NCI-H2196 treated with DMSO at 0.1 percent for 48 hours (cell line): ENCODE measurements at regions not wholly inside any gene's neighbourhood (a gene's known extent, or its start where the extent isn't known, plus 50 kb on each side); places are given as distances from the start of the nearest gene placed in this dataset.

Experiments used
- DNase-seq: peaks from one replicate; lab custom pipeline; 2025; ENCODE audit not compliant: unreplicated experiment; lab: John Stamatoyannopoulos, UW

DNA sequence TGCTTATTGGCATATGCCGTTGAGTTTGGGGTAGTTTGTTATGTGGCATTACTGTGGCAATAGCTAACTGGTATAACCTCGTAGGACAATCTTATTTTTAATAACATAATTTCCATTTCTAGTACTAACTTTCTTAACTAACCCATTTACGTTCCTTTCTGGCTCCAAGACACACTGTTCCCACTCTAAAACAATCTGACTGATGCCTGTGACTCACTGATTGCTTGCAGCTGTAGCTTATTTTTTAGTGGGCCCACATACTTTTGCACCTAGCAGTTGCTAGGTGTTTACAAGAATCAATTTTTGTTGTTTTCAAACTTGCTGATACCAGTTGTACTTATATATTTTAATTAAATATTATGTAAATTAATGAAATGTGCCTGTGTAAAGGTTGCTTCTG lies 52.2 kb downstream of the FAT3 start:
- no peak for DNase-seq

DNA sequence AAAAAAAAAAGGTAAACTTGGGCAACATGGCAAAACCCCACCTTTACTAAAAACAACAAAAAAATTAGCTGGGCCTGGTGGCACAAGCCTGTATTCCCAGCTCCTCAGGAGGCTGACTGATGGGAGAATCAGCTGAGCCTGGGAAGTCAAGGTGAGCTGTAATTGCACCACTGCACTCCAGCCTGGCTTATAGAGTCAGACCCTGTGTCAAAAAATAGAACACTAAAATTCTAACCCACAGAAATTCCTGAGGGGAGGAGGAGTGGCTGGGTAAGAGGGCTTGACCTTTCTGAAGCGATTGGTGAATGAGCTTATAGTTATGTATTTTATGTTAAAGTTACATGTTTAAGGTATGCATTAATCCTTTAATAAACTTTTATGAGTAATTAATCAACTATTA lies 53.3 kb downstream of the FAT3 start:
- DNase-seq: no peak

DNA sequence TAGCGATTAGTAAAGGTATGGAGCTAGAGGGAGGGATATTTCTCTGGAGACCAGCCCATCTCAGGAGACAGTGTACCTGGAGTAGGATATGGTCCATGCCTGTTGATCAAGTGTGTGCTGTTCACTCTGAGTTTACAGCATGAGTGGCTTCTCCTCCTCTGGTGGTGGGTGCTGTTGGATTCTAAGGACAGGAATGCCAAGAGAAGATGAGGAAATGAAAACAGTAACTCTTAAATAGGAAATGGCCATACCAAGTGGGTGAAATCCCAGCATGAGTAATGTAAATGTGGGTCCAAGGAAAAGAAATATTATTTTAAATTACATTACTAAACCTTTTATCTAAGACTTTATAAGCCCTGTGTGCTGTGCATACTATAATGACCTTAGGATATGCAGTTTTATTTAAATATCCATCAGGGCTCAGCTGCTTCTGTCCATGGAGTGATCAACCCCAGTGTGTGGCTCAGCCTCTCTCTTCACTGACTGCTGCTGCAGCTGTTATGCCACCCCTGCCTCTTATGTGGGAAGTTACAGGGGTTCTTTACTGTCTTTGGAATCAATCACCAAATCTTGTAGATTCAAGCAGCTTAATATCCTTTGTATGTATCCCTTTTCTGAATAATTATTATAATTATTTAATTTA lies 54.3 kb downstream of the FAT3 start:
- no peak for DNase-seq

DNA sequence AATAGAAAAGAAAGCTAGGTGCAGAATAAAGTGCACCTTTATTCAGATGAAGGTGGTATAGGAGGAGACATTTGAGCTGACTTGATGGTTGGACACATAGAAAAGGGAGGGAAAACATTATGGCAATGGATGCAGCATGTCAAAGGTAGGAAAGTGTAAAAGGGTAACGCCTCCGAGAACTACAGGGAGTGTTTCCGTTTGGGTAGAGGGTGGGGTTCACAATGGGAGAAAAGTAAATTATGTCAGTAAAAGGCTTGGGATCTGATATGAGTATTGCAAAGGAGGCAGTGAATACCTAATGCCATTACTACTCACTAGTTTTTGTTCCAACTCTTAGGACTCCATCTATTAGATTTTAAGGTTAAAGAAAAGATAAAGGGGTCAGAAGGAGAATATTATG lies 59.5 kb downstream of the FAT3 start:
- DNase-seq: no peak

DNA sequence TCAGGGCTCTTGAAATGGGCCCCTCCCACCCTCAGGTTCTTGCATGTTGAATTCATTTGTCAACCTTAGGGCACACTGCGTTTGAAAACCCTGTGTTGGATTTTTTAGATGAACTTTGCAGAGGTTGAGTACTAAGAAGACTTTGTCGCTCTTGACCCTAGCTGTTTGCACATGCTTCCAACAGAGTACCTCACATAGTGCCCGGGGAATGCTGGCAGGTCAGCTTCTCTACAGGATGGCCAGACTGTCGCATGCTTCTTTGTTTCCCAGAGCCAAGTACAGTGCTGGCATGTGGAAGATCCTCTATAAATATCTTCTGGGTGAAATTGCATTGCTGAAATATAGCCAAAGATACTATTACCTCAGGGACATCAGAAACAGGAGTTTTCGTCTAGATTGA lies 59.9 kb downstream of the FAT3 start:
- no peak for DNase-seq

DNA sequence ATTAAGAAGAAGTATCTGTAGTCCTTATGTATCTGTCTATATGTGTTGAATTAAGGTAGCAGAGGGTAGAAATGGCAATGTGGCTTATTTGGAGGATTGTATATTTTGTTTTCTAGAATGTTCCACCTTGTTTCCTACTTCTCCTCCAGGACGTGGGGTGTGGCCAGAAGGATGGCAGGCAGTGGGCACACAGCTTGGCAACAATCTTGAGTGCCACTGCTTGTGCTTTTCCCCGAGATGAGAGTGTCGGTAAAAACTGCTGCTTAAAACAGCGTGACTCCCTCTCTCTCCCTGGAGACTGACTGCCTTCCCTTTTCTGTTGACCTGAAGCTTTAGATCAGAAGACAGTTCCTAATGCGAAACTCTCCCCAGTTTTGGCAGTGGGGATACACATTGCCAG lies 61.2 kb downstream of the FAT3 start:
- DNase-seq: no peak

DNA sequence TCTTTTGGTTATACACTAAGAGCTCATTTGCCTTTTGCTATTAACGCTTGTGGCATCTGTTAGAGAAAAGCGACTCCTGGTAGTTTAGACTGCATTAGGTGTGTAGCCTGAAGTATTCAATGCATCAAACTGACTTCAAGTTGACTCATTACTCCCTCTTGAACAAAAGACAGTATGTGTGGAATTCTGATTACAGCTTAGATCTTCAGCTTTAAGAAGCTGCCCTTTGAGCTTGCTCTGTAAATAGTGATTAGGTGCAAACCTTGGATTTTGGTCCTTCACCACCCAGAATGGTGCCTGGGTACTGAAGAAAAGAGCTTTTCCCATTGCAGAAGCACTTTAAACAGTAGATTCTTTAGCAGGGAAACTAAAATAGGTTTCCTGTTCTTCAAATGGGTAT lies 62.1 kb downstream of the FAT3 start:
- no peak for DNase-seq

DNA sequence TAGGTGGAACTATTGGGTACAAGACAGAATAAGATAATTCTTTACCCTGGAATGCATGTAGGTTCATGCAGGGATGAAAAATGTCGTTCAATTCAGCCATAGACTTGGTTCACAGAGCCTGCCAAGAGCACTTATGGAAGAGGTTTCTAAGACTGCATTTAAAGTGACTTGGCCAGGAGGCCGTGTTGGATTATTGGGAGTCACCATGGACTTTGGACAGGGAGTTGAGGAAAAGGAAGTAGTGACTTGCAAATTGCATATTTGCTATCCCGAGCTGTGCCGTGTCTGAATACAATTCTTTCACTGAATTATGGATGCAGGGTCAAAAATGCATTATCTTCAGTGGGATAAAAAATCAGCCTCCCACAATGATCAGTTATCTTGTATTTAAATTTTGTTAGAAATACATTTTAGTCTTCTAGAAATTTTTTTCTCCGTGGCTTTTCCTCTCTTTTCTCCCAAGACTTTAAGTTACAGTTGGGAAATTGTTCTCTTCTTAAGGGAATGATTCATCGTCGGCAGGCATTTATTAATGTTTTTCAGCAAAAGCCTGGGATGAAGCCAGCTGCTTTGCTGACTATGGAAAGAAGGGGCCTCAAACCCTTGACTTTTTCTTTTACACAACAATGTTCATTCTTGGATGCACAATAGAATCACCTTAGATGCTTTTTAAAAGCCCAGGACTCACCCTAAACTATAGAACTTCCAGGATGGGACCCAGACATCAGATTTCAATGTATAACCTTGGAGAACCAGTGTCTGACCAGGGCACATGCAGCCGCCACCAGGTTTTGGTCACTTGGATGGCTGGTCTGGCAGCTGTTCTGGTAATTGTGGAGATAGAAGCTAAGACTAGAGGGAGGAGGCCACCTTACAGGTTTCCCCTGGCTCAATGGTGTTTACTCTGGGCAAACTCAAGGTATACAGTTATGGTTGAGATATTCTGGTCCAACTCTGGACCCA lies 70.8 kb downstream of the FAT3 start:
- no peak for DNase-seq

DNA sequence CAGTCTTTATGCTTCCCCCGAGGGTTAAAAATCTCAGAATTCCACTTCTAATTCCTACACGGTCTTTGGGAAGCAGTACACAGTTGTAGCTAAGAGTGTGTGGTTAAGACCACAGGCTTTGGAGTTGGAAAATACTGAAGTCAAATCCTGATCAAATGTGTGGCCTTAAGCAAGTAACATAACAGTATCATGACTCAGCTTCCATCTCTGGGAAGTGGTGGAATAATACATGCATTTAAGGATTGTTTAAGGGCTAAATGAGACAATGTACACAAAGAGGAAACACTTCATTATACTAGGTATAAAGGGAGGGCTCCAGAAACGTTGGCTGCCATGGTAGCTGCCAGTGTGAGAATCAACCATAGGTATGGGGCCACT lies 71.5 kb downstream of the FAT3 start:
- DNase-seq: no peak

DNA sequence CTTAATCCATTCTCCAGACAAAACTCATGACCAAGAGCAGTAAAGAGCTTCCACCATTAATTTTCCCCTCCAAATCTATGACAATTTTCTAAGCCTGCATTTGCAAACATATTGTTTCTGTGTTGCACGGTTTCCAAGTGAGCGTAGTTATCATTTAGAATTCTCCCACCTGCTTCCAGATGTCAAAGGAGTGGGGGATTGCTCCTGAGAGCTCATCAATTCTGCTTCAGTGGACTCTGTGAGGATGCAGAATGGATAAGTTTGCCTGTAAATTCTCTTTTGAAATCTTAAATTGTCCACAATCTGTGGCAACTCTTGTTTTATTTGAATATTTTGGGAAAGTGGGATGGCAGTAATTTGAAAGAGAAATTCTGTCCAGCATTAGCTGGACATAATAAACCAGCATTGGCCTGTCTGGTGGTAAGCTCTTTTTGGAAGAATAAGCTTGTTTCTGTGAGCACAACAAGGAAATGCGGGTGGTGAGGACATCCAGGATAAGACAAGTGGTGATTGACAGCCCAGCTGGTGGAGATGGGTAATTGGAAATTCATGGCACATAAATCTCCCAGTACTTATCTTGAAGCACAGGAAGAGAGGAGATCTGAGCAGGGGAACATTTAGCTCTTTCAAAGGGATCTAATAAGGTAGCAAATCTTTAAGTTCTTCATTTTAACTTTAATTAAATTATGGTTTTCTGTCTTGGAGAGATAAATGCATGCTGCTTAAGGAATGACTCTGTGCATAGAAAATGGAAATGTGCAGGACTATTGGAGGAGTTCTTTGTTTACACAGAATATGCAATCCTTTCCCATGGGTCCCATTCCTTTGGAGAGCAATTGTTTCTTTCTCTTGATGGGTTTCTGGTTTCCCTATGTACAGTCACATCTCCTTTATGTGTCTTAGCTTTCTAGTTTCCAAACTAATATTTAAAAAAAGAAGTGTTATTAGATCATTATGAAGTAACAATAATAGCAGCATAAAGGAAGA lies 73.2 kb downstream of the FAT3 start:
- DNase-seq: no peak

DNA sequence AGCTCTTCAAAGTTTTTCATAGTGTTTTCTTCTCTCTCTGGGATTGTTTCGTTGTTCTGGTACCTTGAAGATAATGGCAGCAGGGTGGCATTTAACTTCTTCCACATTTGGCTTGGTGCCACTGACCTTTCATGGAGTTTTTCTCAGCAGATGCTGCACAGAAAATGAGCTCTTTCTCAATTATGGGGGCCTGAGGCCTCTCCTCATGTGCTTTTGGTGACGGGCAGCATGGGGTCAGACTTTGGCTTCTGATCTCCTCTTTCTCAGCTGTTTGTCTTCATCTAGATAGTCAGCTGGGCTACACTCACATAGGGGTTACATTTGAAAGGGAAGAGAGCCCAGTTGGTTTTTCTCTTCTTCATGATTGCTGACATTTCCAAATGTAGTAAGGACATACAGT lies 76.3 kb downstream of the FAT3 start:
- DNase-seq: no peak

DNA sequence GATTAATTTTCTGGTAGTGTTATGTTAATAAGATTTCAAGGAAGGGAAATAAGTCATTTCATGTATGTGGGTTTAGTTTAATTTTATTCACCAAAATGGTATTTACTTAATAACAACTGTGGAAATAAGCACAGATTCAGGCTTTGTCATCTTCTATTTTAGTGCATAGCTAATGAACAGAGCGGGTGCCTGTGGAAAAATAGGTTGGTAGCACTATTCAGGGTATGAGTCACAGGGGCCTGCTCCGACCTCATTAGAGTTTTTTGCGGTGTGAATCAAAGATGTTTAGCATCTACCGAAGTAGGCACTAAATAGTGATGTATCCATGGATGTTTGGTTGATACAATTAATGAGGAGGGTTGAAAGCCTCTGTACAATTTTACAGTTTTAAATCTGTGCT lies 78.2 kb downstream of the FAT3 start:
- no peak for DNase-seq

DNA sequence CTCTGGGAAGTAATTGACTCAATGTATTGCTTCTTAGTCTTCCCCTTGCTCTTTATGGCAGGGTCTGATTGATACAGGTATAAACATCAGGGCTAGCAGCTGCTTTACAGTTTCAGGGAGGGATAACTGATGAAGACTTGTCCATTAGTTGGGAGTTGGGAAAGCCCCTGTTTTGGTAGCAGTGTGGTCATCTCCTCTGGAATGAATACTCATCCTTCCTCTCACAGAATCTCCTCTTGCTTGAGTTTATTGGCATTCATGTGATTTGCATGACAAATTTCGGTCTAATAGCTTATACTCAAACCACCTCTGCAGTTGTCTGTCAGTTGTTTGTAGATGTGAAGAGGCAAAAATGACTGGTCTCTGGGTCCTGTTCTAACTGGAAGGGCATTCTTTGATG lies 79.7 kb downstream of the FAT3 start:
- DNase-seq: no peak

DNA sequence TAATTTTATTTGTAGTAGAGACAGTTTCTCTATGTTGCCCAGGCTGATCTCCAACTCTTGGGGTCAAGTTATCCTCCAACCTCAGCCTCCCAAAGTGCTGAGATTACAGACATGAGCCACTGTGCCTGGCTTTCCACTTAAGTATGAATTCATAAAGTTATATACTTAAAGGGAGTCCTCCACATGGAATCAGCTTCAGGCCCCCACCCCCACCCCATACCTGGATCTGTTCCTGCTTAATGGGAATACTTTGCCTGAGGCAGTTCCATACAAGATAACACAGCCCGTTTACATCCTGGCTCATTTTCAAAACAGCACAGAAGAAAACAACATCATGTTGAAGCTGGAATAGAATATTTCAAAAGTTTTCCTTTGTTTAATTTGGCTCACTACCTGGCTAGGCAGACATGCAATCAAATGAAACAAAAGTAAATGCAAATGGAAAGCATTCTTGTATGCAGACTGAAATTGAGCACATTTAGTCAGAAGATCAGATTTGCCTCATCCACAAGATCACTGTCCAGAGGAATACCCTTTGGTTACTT lies 82.4 kb downstream of the FAT3 start:
- DNase-seq: no peak

DNA sequence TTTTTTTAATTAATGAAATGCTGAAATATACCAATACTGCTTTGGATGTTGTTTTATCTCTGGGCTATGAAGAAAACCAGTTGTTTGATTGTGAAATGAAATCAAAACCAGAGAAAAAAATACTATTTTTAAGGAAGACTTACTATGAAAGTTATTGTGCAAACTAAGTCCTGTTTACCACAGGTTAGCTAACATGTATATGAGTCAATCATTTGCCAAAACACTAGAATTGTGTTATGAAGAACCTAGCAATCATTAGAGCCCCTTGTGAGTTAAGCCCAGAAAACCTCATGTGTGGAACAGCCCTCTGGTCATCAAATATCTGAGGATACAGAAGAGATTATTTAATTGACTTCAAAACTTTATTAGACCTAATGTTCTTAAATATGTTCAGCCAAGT lies 83.7 kb downstream of the FAT3 start:
- DNase-seq: no peak

DNA sequence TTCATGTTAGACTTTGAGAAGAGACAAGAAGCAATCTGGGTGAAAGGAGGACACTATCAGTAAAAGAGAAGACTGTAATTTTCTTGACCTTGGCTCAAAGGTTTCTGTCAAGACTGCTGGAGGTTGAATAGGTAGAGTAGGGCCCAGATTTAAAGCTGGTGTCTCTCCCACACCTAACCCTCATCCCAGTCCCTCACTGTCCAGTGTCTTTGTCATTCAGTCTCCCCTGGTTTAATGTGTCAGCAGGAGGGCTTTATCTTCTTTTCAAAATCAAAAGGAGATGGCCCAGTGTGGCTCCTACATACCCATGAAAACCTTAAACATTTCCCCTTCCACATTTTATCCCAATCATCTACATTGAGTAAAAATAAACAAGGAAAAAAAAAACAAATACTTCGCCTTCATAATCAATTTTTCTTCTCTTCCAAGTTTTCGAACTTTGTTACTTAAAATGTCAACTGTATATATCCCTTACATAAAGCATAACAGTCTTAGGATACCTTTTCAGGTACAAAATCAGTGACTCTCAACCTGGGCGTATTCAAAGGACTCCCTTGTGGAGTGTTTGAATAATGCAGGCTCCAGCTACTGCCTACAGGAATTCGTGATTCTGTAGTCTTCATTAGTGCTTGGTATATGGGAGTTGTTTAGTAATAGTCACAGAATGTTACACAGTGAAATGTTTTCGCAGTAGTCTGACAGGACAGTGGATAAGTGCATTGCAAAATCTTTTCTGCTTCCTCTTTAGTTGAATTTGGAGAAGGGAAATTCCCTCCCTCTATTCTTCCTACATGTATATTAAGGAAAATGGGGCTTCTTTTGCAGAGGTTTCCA lies 87.2 kb downstream of the FAT3 start:
- no peak for DNase-seq

DNA sequence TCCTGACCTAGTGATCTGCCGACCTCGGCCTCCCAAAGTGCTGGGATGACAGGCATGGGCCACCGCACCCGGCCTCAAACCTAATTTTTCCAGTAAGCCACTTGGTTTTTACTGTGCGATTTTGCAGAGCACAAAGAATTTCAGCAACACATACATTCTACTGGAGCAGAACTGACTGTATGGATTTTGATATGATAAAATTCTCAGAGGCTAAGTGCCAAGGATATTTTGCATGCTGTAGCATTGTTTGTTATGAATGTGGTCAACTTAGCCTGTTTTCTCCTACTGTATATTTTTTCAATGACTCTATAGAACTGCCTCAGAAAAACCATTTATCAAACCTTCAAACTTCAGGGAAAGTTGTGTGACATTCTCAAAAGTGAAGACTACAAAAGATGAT lies 89.2 kb downstream of the FAT3 start:
- no peak for DNase-seq

DNA sequence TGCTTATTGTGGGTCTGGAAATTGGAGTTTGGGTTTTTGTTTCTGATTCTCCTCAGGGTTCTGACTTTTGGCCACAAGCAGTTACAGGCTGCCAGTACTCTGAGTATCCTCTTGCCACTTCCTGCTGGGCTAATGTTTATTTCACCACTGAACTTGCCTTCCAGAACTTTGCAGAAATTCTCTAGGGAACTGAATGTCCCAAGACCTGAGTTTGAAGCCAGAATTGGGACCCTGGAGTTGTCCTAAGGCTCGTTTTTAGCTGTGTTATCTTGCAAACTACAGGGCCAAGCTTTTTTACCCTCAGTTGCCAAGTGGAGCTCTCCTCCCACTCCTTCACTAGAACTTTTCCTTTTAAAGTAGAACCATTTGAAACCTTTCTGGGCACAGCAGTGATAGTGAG lies 89.9 kb downstream of the FAT3 start:
- no peak for DNase-seq

DNA sequence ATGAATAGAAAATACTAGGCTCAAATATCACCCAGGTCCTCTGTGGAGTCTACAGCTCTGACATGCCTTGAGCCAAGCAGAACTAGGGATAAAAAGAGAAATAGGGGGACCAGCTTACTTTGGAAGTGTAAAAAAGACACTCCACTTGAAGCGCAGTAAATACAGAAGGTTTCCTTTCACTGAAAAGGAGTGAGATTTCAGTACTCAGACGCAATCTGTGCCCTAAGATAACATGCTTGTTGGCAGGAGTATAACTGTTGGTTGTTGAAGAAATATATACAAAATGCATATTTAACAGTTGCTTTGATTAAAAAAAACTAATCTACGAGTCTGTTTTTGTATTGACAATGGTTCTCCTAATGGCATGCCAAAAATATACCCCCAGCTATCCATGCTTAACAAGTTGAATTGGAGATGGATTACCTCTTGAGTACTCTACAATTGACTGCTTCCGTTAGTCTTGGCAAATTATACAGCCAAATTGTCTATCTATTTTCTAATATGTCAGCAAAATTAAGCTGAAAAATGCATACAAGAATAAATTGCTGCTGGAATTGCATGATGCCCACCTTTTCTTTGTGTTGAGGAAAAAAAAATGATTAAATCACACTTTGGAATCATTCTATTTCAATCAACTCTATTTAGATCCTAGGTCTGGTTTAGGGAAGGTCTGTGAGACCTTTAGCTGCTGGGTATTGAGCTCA lies 91.6 kb downstream of the FAT3 start:
- DNase-seq: no peak

DNA sequence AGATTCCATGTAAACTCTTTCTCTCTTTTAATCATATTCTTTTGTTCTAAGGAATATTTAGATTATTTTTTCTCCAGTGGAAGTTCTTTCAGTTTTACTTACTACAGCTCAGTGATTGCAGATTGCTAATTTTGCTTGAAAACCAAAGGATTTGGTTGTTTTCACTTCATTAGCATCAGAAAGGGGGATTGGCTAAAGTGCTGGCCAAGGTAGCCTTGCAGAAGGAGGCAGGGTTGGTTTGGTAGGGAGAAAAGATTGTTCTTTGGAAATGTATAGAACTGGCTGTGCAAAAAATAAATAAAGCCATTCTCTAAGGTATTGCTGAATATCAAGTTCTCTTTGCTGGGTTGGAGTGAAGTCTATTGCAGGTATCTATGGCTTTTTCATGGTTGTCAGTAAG lies 92.6 kb downstream of the FAT3 start:
- no peak for DNase-seq
